K562 (cell line): ENCODE measurements at regions not wholly inside any gene's neighbourhood (a gene's known extent, or its start where the extent isn't known, plus 50 kb on each side); places are given as distances from the start of the nearest gene placed in this dataset.

Experiments
- ATAC-seq: fragments of 200-7000 bp; cut with Tn5 transposase; 3 replicates; pipeline ENCODE4 v1.9.1; 2020; ENCODE audit warnings: moderate library complexity
- BruUV-seq: library from RNA; stranded (reverse); fragments of 400-500 nt; replicated peaks from 2 replicates; lab custom pipeline; 2021; lab: Mats Ljungman, UMichigan
- CTCF ChIA-PET: fragments of 300-600 bp; formaldehyde crosslinking; extraction: SDS; loops from one replicate; lab custom pipeline; 2021; ENCODE audit warnings: low intra/inter-chr PET ratio; lab: Yijun Ruan, JAX
- POLR2A ChIA-PET: fragments of 300-600, 350-650 bp; sonication (Branson Sonifier 250); formaldehyde crosslinking; extraction: SDS; loops from one replicate; lab custom pipeline; 2021; ENCODE audit warnings: antibody characterized with exemption, inconsistent platforms; lab: Yijun Ruan, JAX
- DNase-seq, 4 experiments: peaks; one replicate each; pipeline versions ENCODE4 v3.0.0 to v3.0.0-alpha.2; 2011 to 2018; ENCODE audit warnings: low spot score in 3 of 4, mixed read lengths in 3 of 4; ENCODE audit errors: extremely low read depth in 1 of 4
- FAIRE-seq: peaks from 2 replicates; lab custom pipeline; 2011; peaks lifted over from hg19 to GRCh38; lab: Jason Lieb, UNC
- H2AFZ ChIP-seq: 2 replicates; pipeline ENCODE4 v1.6.0; 2011; ENCODE audit warnings: low read depth, low read length, control low read depth, inconsistent platforms
- H3K27ac ChIP-seq: fragments of 200-600 bp; 3 replicates; pipeline ENCODE4 v1.8.0; 2011; ENCODE audit warnings: low read depth, mild to moderate bottlenecking, control low read depth, inconsistent platforms, low read length, moderate library complexity, mixed read lengths; ENCODE audit errors: extremely low read depth
- H3K27me3 ChIP-seq, 2 experiments: fragments of 300-600 bp in 1 of 2; 2 replicates in 1 of 2; 3 replicates in 1 of 2; pipeline versions ENCODE4 v1.6.0 to v1.8.0; 2011; ENCODE audit warnings: inconsistent platforms in 2 of 2, low read length in 2 of 2, mild to moderate bottlenecking in 1 of 2, mixed read lengths in 1 of 2, moderate library complexity in 1 of 2; ENCODE audit not compliant: control insufficient read depth in 2 of 2, insufficient read depth in 2 of 2
- H3K36me3 ChIP-seq: fragments of 300-600 bp; 3 replicates; pipeline ENCODE4 v1.8.0; 2011; ENCODE audit warnings: mild to moderate bottlenecking, low read length, inconsistent platforms; ENCODE audit not compliant: control insufficient read depth, insufficient read depth
- H3K4me1 ChIP-seq, 2 experiments: fragments of 200-600 bp in 1 of 2; replicated peaks in 1 of 2; 2 replicates in 1 of 2; 3 replicates in 1 of 2; pipeline versions ENCODE4 v1.5.1 to v1.8.0; 2011; ENCODE audit warnings: inconsistent platforms in 2 of 2, low read length in 2 of 2, mild to moderate bottlenecking in 1 of 2, mixed read lengths in 1 of 2, moderate library complexity in 1 of 2; ENCODE audit not compliant: control insufficient read depth in 2 of 2, insufficient read depth in 2 of 2
- H3K4me2 ChIP-seq: 2 replicates; pipeline ENCODE4 v1.6.1; 2011; ENCODE audit warnings: low read length, control low read depth, inconsistent platforms, mixed read lengths; ENCODE audit not compliant: insufficient read depth
- H3K4me3 ChIP-seq: fragments of 200-600 bp; sonication (generic), shearing (Covaris generic); 2 replicates; pipeline ENCODE4 v1.5.1; 2016; ENCODE audit warnings: control low read depth, inconsistent platforms
- H3K79me2 ChIP-seq: fragments of 200-600 bp; 3 replicates; pipeline ENCODE4 v1.8.0; 2011; ENCODE audit warnings: low read length, inconsistent platforms; ENCODE audit not compliant: control insufficient read depth, insufficient read depth
- H3K9ac ChIP-seq, 2 experiments: 2 replicates each; pipeline versions ENCODE4 v1.6.0 to v1.6.1; 2011; ENCODE audit warnings: low read depth in 2 of 2, low read length in 2 of 2, control low read depth in 1 of 2, inconsistent platforms in 1 of 2, mild to moderate bottlenecking in 1 of 2, mixed read lengths in 1 of 2; ENCODE audit not compliant: insufficient read depth in 1 of 2
- H3K9me1 ChIP-seq: one replicate; pipeline ENCODE4 v1.6.0; 2011; ENCODE audit warnings: inconsistent platforms, mild to moderate bottlenecking, low read length, moderate library complexity; ENCODE audit not compliant: control insufficient read depth, insufficient read depth
- H3K9me3 ChIP-seq: replicated peaks from 2 replicates; pipeline ENCODE4 v1.5.1; 2011; ENCODE audit warnings: low read depth, low read length, inconsistent platforms; ENCODE audit not compliant: control insufficient read depth, insufficient read depth
- H4K20me1 ChIP-seq: replicated peaks from 2 replicates; pipeline ENCODE4 v1.6.1; 2011; ENCODE audit warnings: low read length, inconsistent platforms, mixed read lengths; ENCODE audit not compliant: control insufficient read depth, insufficient read depth
- BRD4 ChIP-seq: fragments of 200-600 bp; sonication (generic); IDR thresholded peaks from 2 replicates; pipeline ENCODE4 v1.6.1; 2017; ENCODE audit warnings: inconsistent platforms
- CBX1 ChIP-seq: sonication (generic); IDR thresholded peaks from 2 replicates; pipeline ENCODE4 v1.6.1; 2016; ENCODE audit warnings: antibody characterized with exemption, low read depth, mild to moderate bottlenecking
- CHD2 ChIP-seq: IDR thresholded peaks from 2 replicates; pipeline ENCODE4 v1.6.1; 2011; ENCODE audit warnings: low read depth, low read length
- FOXO4 ChIP-seq: fragments of 450-650 bp; formaldehyde crosslinking; IDR thresholded peaks from 2 replicates; pipeline ENCODE4 v1.4.0; 2020; ENCODE audit warnings: mild to moderate bottlenecking, moderate library complexity
- GABPB2 ChIP-seq: fragments of 250-450 bp; sonication (Bioruptor Pico); conservative IDR thresholded peaks from 2 replicates; pipeline ENCODE4 v1.5.1; 2021; ENCODE audit warnings: mild to moderate bottlenecking
- MEIS2 ChIP-seq: fragments of 450-650 bp; IDR thresholded peaks from 2 replicates; pipeline ENCODE4 v1.6.1; 2014; ENCODE audit warnings: mild to moderate bottlenecking; ENCODE audit not compliant: partially characterized antibody
- POU5F1 ChIP-seq: fragments of 150-350 bp; IDR thresholded peaks from 2 replicates; pipeline ENCODE4 v1.6.1; 2014; ENCODE audit warnings: borderline replicate concordance, low read length, low read depth, mild to moderate bottlenecking; ENCODE audit not compliant: partially characterized antibody
- RBM25 ChIP-seq: fragments of 200-400 bp; formaldehyde crosslinking; IDR thresholded peaks from 2 replicates; pipeline ENCODE4 v1.6.1; 2018; ENCODE audit warnings: low read length, low read depth, moderate library complexity; ENCODE audit not compliant: severe bottlenecking
- RCOR1 ChIP-seq, 2 experiments: IDR thresholded peaks; 2 replicates each; pipeline ENCODE4 v1.6.1; 2012; ENCODE audit warnings: low read depth in 2 of 2, low read length in 2 of 2, borderline replicate concordance in 1 of 2, improper control_type of control experiment in 1 of 2
- SMARCA5 ChIP-seq: fragments of 450-650 bp; IDR thresholded peaks from 2 replicates; pipeline ENCODE4 v1.6.1; 2016
- TEAD4 ChIP-seq, 2 experiments: sonication (generic) in 1 of 2; formaldehyde crosslinking in 1 of 2; IDR thresholded peaks; 2 replicates each; pipeline versions ENCODE4 v1.6.1 to v1.8.0; 2012 to 2022; ENCODE audit warnings: borderline replicate concordance in 1 of 2, inconsistent platforms in 1 of 2, low read length in 1 of 2, mild to moderate bottlenecking in 1 of 2, missing genetic modification reagents in 1 of 2
- TFAM ChIP-seq: fragments of 250-450 bp; sonication (Bioruptor Pico); conservative IDR thresholded peaks from 2 replicates; pipeline ENCODE4 v1.5.0; 2021; ENCODE audit warnings: mild to moderate bottlenecking, moderate library complexity
- ZNF695 ChIP-seq: fragments of 450-650 bp; formaldehyde crosslinking; IDR thresholded peaks from 2 replicates; pipeline ENCODE4 v1.4.0; 2020; ENCODE audit warnings: mild to moderate bottlenecking, moderate library complexity
- ZNF77 ChIP-seq: fragments of 250-450 bp; sonication (Bioruptor Pico); IDR thresholded peaks from 2 replicates; pipeline ENCODE4 v1.5.0; 2020
- WGBS: fragments of 100-300 bp; shearing (Covaris generic); methylation state at CpG from one replicate; pipeline ENCODE4 v1.1.6; 2016; ENCODE audit warnings: low coverage, mixed read lengths; ENCODE audit not compliant: insufficient coverage; ENCODE audit errors: missing lambda C conversion rate; 5-methylcytosine and 5-hydroxymethylcytosine counted together
- in situ Hi-C: fragments of 300-500 bp; cut with MboI; formaldehyde crosslinking; loops from 4 replicates; pipeline ENCODE4 v1.15.0; 2018; ENCODE audit warnings: inconsistent platforms, mixed read lengths
- intact Hi-C: fragments of 100-400 bp; cut with micrococcal nuclease; formaldehyde crosslinking; loops from 2 replicates; pipeline ENCODE4 v1.14.2; 2022

GRCh38 chr6:21994821-21995220, 302.0 kb downstream of the PRL start:
- Histone ChIP-seq H3K4me2 (no peak overlapping the region), H3K4me3 (no peak overlapping the region), H4K20me1 (no peaks in the 10 kb centered on the region), H3K4me1 (peaks cover 0 to 57% of the 10 kb centered on the region in 2 experiments; a peak in 3 of 5 replicates), H3K9ac (no peak overlapping the region), H2AFZ (no peak overlapping the region), H3K9me3 (0 out of 2 replicates have a peak, but pooled peaks cover 4% of the 10 kb centered on the region), H3K79me2 (no peaks in the 10 kb centered on the region), H3K27me3 (no peaks in the 10 kb centered on the region), H3K27ac (no peak overlapping the region), H3K36me3 (no peaks in the 10 kb centered on the region), H3K9me1 (no peaks in the 10 kb centered on the region)
- no TSS peak for BruUV-seq
- TF ChIP-seq POU5F1 (no peak), MEIS2 (peak; percentile 9)
- 90% methylated on average over 1 of the region's 1 CpG for WGBS
- CTCF ChIA-PET: no interaction called here
- DNase-seq: no peak
- no peak for ATAC-seq
- POLR2A ChIA-PET: no interaction called here
- intact Hi-C loops: no loop called here
- no peak for FAIRE-seq
- in situ Hi-C loops: no loop called here

GRCh38 chr6:21995318-21995717, 301.5 kb downstream of the PRL start:
- no peak for ATAC-seq
- DNase-seq: no peak
- Histone ChIP-seq H3K79me2 (no peaks in the 10 kb centered on the region), H3K36me3 (no peaks in the 10 kb centered on the region), H3K9me3 (0 out of 2 replicates have a peak, but pooled peaks cover 4% of the 10 kb centered on the region), H3K9ac (no peak overlapping the region), H3K27ac (no peak overlapping the region), H3K9me1 (no peaks in the 10 kb centered on the region), H3K4me3 (no peak overlapping the region), H3K4me2 (no peak overlapping the region), H4K20me1 (no peaks in the 10 kb centered on the region), H3K4me1 (peaks cover 0 to 62% of the 10 kb centered on the region in 2 experiments; a peak in 3 of 5 replicates), H3K27me3 (no peaks in the 10 kb centered on the region), H2AFZ (no peak overlapping the region)
- 74% methylated on average over 2 of the region's 2 CpGs for WGBS
- ChIA-PET CTCF (no interaction called here), POLR2A (interaction anchor here (1.2 kb wide), 1 partner anchor 9 kb away, joined by 4 read pairs; no protein-coding TSS in a partner anchor)
- BruUV-seq: no TSS peak
- FAIRE-seq: no peak
- in situ Hi-C loops: no loop called here
- intact Hi-C loops: no loop called here
- TF ChIP-seq FOXO4 (CRISPR knock-in tag) (no peak), GABPB2 (no peak), TEAD4 (IDR thresholded peaks at IDR 0.05; ENCODE audit: low read length) (no peak), TEAD4 (CRISPR knock-in tag; IDR thresholded peaks at IDR 0.05; ENCODE audit: borderline replicate concordance) (no peak), ZNF77 (CRISPR knock-in tag) (no peak), RCOR1 (IDR thresholded peaks at IDR 0.05; ENCODE audit: borderline replicate concordance in 1 of 2, low read depth in 2 of 2, low read length in 2 of 2) (peak in 1 of 2 experiments; percentile 82; a peak in 2 of 4 replicates), SMARCA5 (peak; percentile 59; the same call in 1 of the 2 replicates), CBX1 (peak; percentile 72; the same call in 1 of the 2 replicates), CHD2 (no peak), RBM25 (peak; percentile 96), ZNF695 (no peak), BRD4 (no peak), TFAM (CRISPR knock-in tag) (no peak)
